ENCODE measurements at regions not wholly inside any gene's neighbourhood (a gene's known extent, or its start where the extent isn't known, plus 50 kb on each side); places are given as distances from the start of the nearest gene placed in this dataset.

GRCh38 chr5:152547202-152547601 lies 142.1 kb upstream of the NMUR2 start:
- 82% methylated on average over 5 of the region's 5 CpGs for WGBS
- Histone ChIP-seq H3K9me3 (ENCODE audit: control insufficient read depth in 2 of 2, insufficient read depth in 1 of 2, low read length in 1 of 2) (no peaks in the 10 kb centered on the region), H3K4me3 (ENCODE audit: low read length in 2 of 2) (no peak overlapping the region), H3K27me3 (ENCODE audit: control insufficient read depth in 2 of 2, insufficient read depth in 1 of 2, low read length in 1 of 2) (no peaks in the 10 kb centered on the region), H3K4me1 (ENCODE audit: control insufficient read depth in 2 of 2, insufficient read depth in 2 of 2, low read length in 2 of 2) (no peaks in the 10 kb centered on the region), H3K27ac (ENCODE audit: low read depth in 1 of 2, low read length in 1 of 2) (no peak overlapping the region), H3K36me3 (ENCODE audit: control insufficient read depth in 2 of 2, insufficient read depth in 2 of 2, low read length in 1 of 2) (no peaks in the 10 kb centered on the region)
- no peak for DNase-seq (ENCODE audit: low read depth in 6 of 9, low spot score in 9 of 9)

GRCh38 chr5:152549709-152550108 lies 144.6 kb upstream of the NMUR2 start:
- Histone ChIP-seq H3K36me3 (ENCODE audit: control insufficient read depth in 2 of 2, insufficient read depth in 2 of 2, low read length in 1 of 2) (no peaks in the 10 kb centered on the region), H3K27me3 (ENCODE audit: control insufficient read depth in 2 of 2, insufficient read depth in 1 of 2, low read length in 1 of 2) (no peaks in the 10 kb centered on the region), H3K4me1 (ENCODE audit: control insufficient read depth in 2 of 2, insufficient read depth in 2 of 2, low read length in 2 of 2) (no peaks in the 10 kb centered on the region), H3K4me3 (ENCODE audit: low read length in 2 of 2) (no peak overlapping the region), H3K9me3 (ENCODE audit: control insufficient read depth in 2 of 2, insufficient read depth in 1 of 2, low read length in 1 of 2) (no peaks in the 10 kb centered on the region), H3K27ac (ENCODE audit: low read depth in 1 of 2, low read length in 1 of 2) (no peak overlapping the region)
- no peak for DNase-seq (ENCODE audit: low read depth in 6 of 9, low spot score in 9 of 9)
- WGBS: 69% methylated on average over 2 of the region's 2 CpGs

- Histone ChIP-seq H3K27me3 (ENCODE audit: control insufficient read depth in 2 of 2, insufficient read depth in 1 of 2, low read length in 1 of 2) (no peaks in the 10 kb centered on the region), H3K36me3 (ENCODE audit: control insufficient read depth in 2 of 2, insufficient read depth in 2 of 2, low read length in 1 of 2) (no peaks in the 10 kb centered on the region), H3K4me1 (ENCODE audit: control insufficient read depth in 2 of 2, insufficient read depth in 2 of 2, low read length in 2 of 2) (no peaks in the 10 kb centered on the region), H3K4me3 (ENCODE audit: low read length in 2 of 2) (no peak overlapping the region), H3K9me3 (ENCODE audit: control insufficient read depth in 2 of 2, insufficient read depth in 1 of 2, low read length in 1 of 2) (no peaks in the 10 kb centered on the region), H3K27ac (ENCODE audit: low read depth in 1 of 2, low read length in 1 of 2) (no peak overlapping the region)
- no peak for DNase-seq (ENCODE audit: low read depth in 6 of 9, low spot score in 9 of 9)
These were observed 146.0 kb upstream of the NMUR2 start for GRCh38 chr5:152551061-152551460.

GRCh38 chr5:152556784-152557183 lies 151.7 kb upstream of the NMUR2 start:
- H3K9me3 ChIP-seq (ENCODE audit: control insufficient read depth in 2 of 2, insufficient read depth in 1 of 2, low read length in 1 of 2): no peaks in the 10 kb centered on the region
- H3K4me3 ChIP-seq (ENCODE audit: low read length in 2 of 2): no peak overlapping the region
- no peak for DNase-seq (ENCODE audit: low read depth in 6 of 9, low spot score in 9 of 9)
- H3K27ac ChIP-seq (ENCODE audit: low read depth in 1 of 2, low read length in 1 of 2): no peak overlapping the region
- H3K4me1 ChIP-seq (ENCODE audit: control insufficient read depth in 2 of 2, insufficient read depth in 2 of 2, low read length in 2 of 2): no peaks in the 10 kb centered on the region
- H3K36me3 ChIP-seq (ENCODE audit: control insufficient read depth in 2 of 2, insufficient read depth in 2 of 2, low read length in 1 of 2): no peaks in the 10 kb centered on the region
- 64% methylated on average over 4 of the region's 4 CpGs for WGBS
- no peaks in the 10 kb centered on the region for H3K27me3 ChIP-seq (ENCODE audit: control insufficient read depth in 2 of 2, insufficient read depth in 1 of 2, low read length in 1 of 2)

GRCh38 chr5:152560512-152561137 lies 155.5 kb upstream of the NMUR2 start:
- Histone ChIP-seq H3K36me3 (ENCODE audit: control insufficient read depth in 2 of 2, insufficient read depth in 2 of 2, low read length in 1 of 2) (no peaks in the 10 kb centered on the region), H3K4me3 (ENCODE audit: low read length in 2 of 2) (no peak overlapping the region), H3K27me3 (ENCODE audit: control insufficient read depth in 2 of 2, insufficient read depth in 1 of 2, low read length in 1 of 2) (no peaks in the 10 kb centered on the region), H3K4me1 (ENCODE audit: control insufficient read depth in 2 of 2, insufficient read depth in 2 of 2, low read length in 2 of 2) (no peaks in the 10 kb centered on the region), H3K9me3 (ENCODE audit: control insufficient read depth in 2 of 2, insufficient read depth in 1 of 2, low read length in 1 of 2) (no peaks in the 10 kb centered on the region), H3K27ac (ENCODE audit: low read depth in 1 of 2, low read length in 1 of 2) (no peak overlapping the region)
- 40% methylated on average over 6 of the region's 6 CpGs for WGBS
- DNase-seq (ENCODE audit: low read depth in 6 of 9, low spot score in 9 of 9): peak in 4 of 9 donors; percentile 1 to 17 (median 7)

GRCh38 chr5:152568016-152568415 lies 162.9 kb upstream of the NMUR2 start:
- H3K9me3 ChIP-seq (ENCODE audit: control insufficient read depth in 2 of 2, insufficient read depth in 1 of 2, low read length in 1 of 2): no peaks in the 10 kb centered on the region
- H3K4me1 ChIP-seq (ENCODE audit: control insufficient read depth in 2 of 2, insufficient read depth in 2 of 2, low read length in 2 of 2): no peaks in the 10 kb centered on the region
- H3K36me3 ChIP-seq (ENCODE audit: control insufficient read depth in 2 of 2, insufficient read depth in 2 of 2, low read length in 1 of 2): no peaks in the 10 kb centered on the region
- H3K27ac ChIP-seq (ENCODE audit: low read depth in 1 of 2, low read length in 1 of 2): no peak overlapping the region
- H3K27me3 ChIP-seq (ENCODE audit: control insufficient read depth in 2 of 2, insufficient read depth in 1 of 2, low read length in 1 of 2): no peaks in the 10 kb centered on the region
- 94% methylated on average over 2 of the region's 2 CpGs for WGBS
- no peak for DNase-seq (ENCODE audit: low read depth in 6 of 9, low spot score in 9 of 9)
- no peak overlapping the region for H3K4me3 ChIP-seq (ENCODE audit: low read length in 2 of 2)

- no peak for DNase-seq (ENCODE audit: low read depth in 6 of 9, low spot score in 9 of 9)
- no peaks in the 10 kb centered on the region for H3K9me3 ChIP-seq (ENCODE audit: control insufficient read depth in 2 of 2, insufficient read depth in 1 of 2, low read length in 1 of 2)
- H3K4me1 ChIP-seq (ENCODE audit: control insufficient read depth in 2 of 2, insufficient read depth in 2 of 2, low read length in 2 of 2): no peaks in the 10 kb centered on the region
- no peak overlapping the region for H3K27ac ChIP-seq (ENCODE audit: low read depth in 1 of 2, low read length in 1 of 2)
- H3K27me3 ChIP-seq (ENCODE audit: control insufficient read depth in 2 of 2, insufficient read depth in 1 of 2, low read length in 1 of 2): no peaks in the 10 kb centered on the region
- no peak overlapping the region for H3K4me3 ChIP-seq (ENCODE audit: low read length in 2 of 2)
- 78% methylated on average over 3 of the region's 3 CpGs for WGBS
- H3K36me3 ChIP-seq (ENCODE audit: control insufficient read depth in 2 of 2, insufficient read depth in 2 of 2, low read length in 1 of 2): no peaks in the 10 kb centered on the region
These were observed 167.7 kb upstream of the NMUR2 start for GRCh38 chr5:152572812-152573211.

GRCh38 chr5:152584103-152584502 lies 179.0 kb upstream of the NMUR2 start:
- DNase-seq (ENCODE audit: low read depth in 6 of 9, low spot score in 9 of 9): no peak
- no peak overlapping the region for H3K27ac ChIP-seq (ENCODE audit: low read depth in 1 of 2, low read length in 1 of 2)
- WGBS: 90% methylated on average over 3 of the region's 3 CpGs
- no peak overlapping the region for H3K4me3 ChIP-seq (ENCODE audit: low read length in 2 of 2)
- H3K27me3 ChIP-seq (ENCODE audit: control insufficient read depth in 2 of 2, insufficient read depth in 1 of 2, low read length in 1 of 2): no peaks in the 10 kb centered on the region
- no peaks in the 10 kb centered on the region for H3K36me3 ChIP-seq (ENCODE audit: control insufficient read depth in 2 of 2, insufficient read depth in 2 of 2, low read length in 1 of 2)
- peaks cover 1 to 15% of the 10 kb centered on the region in 2 donors for H3K9me3 ChIP-seq (ENCODE audit: control insufficient read depth in 2 of 2, insufficient read depth in 1 of 2, low read length in 1 of 2)
- H3K4me1 ChIP-seq (ENCODE audit: control insufficient read depth in 2 of 2, insufficient read depth in 2 of 2, low read length in 2 of 2): no peaks in the 10 kb centered on the region

GRCh38 chr5:152592416-152592815 lies 187.3 kb upstream of the NMUR2 start:
- no peak for DNase-seq (ENCODE audit: low read depth in 6 of 9, low spot score in 9 of 9)
- Histone ChIP-seq H3K9me3 (ENCODE audit: control insufficient read depth in 2 of 2, insufficient read depth in 1 of 2, low read length in 1 of 2) (no peaks in the 10 kb centered on the region), H3K36me3 (ENCODE audit: control insufficient read depth in 2 of 2, insufficient read depth in 2 of 2, low read length in 1 of 2) (no peaks in the 10 kb centered on the region), H3K27ac (ENCODE audit: low read depth in 1 of 2, low read length in 1 of 2) (no peak overlapping the region), H3K4me1 (ENCODE audit: control insufficient read depth in 2 of 2, insufficient read depth in 2 of 2, low read length in 2 of 2) (no peaks in the 10 kb centered on the region), H3K27me3 (ENCODE audit: control insufficient read depth in 2 of 2, insufficient read depth in 1 of 2, low read length in 1 of 2) (no peaks in the 10 kb centered on the region), H3K4me3 (ENCODE audit: low read length in 2 of 2) (no peak overlapping the region)
- WGBS: 82% methylated on average over 2 of the region's 2 CpGs

- Histone ChIP-seq H3K4me3 (ENCODE audit: low read length in 2 of 2) (no peak overlapping the region), H3K4me1 (ENCODE audit: control insufficient read depth in 2 of 2, insufficient read depth in 2 of 2, low read length in 2 of 2) (no peaks in the 10 kb centered on the region), H3K27ac (ENCODE audit: low read depth in 1 of 2, low read length in 1 of 2) (no peak overlapping the region), H3K9me3 (ENCODE audit: control insufficient read depth in 2 of 2, insufficient read depth in 1 of 2, low read length in 1 of 2) (no peaks in the 10 kb centered on the region), H3K36me3 (ENCODE audit: control insufficient read depth in 2 of 2, insufficient read depth in 2 of 2, low read length in 1 of 2) (no peaks in the 10 kb centered on the region), H3K27me3 (ENCODE audit: control insufficient read depth in 2 of 2, insufficient read depth in 1 of 2, low read length in 1 of 2) (no peaks in the 10 kb centered on the region)
- WGBS: 97% methylated on average over 1 of the region's 1 CpG
- DNase-seq (ENCODE audit: low read depth in 6 of 9, low spot score in 9 of 9): no peak
These were observed 188.3 kb upstream of the NMUR2 start for GRCh38 chr5:152593388-152593787.
